Choroid plexus epithelial cell (primary cell): ENCODE measurements at regions not wholly inside any gene's neighbourhood (a gene's known extent, or its start where the extent isn't known, plus 50 kb on each side); places are given as distances from the start of the nearest gene placed in this dataset.

Experiments used
- DNase-seq: peaks from one replicate; pipeline ENCODE4 v3.0.0-alpha.2; 2010; ENCODE audit warnings: low read depth
- H3K4me3 ChIP-seq: 2 replicates; pipeline ENCODE4 v1.5.1; 2011; ENCODE audit warnings: low read depth, mild to moderate bottlenecking, control low read depth, low read length, moderate library complexity
- TF ChIP-seq, protein P1 (sequence below): conservative IDR thresholded peaks from 2 replicates; pipeline ENCODE4 v1.5.1; 2011; ENCODE audit warnings: low read depth, mild to moderate bottlenecking, control low read depth, inconsistent platforms, low read length, moderate library complexity

DNA sequence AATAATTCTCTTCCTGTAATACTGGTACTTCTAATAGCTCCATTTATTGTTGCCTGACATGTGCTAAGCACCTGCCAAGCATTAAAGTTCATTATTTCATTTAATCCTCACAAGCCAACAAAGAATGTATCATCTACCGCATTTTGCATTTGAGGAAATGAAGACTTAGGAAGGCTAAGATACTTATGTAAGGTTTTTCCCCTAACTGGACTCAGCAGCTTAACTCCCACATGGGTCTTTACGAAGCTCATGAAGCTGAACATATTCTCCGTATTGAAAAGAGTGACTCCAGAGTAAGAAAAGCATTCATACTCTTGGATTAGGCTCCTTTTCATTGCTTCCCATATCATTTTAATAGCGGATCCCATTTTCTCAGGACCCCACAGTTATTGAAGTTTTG lies 155.7 kb upstream of the TMEM72 start:
- TF ChIP-seq, protein P1, sequence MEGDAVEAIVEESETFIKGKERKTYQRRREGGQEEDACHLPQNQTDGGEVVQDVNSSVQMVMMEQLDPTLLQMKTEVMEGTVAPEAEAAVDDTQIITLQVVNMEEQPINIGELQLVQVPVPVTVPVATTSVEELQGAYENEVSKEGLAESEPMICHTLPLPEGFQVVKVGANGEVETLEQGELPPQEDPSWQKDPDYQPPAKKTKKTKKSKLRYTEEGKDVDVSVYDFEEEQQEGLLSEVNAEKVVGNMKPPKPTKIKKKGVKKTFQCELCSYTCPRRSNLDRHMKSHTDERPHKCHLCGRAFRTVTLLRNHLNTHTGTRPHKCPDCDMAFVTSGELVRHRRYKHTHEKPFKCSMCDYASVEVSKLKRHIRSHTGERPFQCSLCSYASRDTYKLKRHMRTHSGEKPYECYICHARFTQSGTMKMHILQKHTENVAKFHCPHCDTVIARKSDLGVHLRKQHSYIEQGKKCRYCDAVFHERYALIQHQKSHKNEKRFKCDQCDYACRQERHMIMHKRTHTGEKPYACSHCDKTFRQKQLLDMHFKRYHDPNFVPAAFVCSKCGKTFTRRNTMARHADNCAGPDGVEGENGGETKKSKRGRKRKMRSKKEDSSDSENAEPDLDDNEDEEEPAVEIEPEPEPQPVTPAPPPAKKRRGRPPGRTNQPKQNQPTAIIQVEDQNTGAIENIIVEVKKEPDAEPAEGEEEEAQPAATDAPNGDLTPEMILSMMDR = no peak
- DNase-seq = no peak

DNA sequence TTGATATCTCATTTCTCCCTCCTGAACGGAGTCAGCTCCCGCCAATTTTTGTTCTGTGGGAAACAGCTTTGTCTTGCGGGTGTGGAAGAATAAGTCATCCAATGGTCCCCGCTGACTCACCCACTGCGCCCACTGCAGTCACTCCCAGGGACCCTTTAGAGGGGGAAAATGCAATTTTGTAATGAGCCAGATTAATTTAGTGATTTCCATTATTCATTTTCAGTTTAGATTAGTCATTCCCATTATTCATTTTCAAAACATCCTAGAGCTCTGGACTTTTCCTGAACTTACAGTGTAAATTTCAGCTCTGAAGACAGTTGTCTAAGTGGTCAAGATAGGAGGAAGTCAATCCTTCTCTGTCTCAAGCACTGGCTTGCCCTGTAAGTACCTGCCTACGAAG lies 154.9 kb upstream of the TMEM72 start:
- TF ChIP-seq, protein P1 = no peak

More for the DNA sequence above, 155.7 kb upstream of the TMEM72 start:
- no peak overlapping the region for H3K4me3 ChIP-seq

DNA sequence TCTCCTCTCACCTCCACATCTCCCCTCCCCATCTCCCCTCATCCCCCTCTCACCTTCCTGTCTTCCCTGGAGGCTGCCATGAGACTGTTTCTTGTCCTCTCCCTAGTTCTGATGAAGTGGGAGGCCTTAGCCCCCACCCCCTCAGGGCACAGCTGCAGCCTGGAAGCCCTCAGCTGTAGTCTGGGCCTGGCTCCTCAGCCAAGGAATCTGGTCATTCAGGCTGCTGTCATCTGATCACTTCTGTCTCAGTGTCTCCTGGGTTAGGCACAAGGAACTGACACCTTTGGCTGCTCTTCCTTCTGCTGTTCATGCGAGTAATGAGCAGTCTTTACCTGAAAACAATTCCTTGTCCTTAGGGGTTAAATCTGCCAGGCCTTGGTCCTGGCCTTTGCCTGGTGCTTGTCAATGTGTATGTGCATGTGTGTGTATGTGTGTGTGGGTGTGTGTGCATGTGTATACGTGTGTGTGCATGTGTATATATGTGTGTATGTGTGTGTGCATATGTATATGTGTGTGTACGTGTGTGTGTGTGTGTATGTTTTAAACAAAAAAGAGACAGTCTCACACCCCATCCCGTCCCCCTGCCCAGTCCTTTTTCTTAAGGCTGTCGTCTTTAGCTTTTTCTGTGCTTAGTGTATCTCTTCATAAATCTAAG lies 153.5 kb upstream of the TMEM72 start:
- no peak for DNase-seq
- TF ChIP-seq, protein P1 = no peak
- H3K4me3 ChIP-seq = no peak overlapping the region

More for the DNA sequence above, 154.9 kb upstream of the TMEM72 start:
- DNase-seq = peak; percentile 39
- no peak overlapping the region for H3K4me3 ChIP-seq

DNA sequence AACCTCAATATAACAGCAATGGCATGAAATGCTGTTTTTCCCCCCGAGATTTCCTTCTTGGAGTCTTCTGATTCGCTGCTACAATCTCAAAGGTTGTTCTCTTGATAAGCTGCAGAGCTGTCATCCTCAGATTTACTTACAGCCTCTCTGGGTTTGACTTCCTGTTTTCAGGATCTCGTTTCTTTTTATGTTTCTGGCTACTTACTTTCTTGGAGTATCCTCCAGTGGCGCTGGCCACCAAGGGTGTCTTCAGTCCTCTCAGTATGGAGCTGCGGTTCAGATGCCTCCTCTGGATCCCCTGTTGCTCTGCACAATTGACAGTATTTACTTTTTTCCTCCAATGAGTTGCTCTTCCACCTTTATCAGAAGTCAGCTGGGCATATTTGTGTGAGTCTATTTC lies 152.0 kb upstream of the TMEM72 start:
- TF ChIP-seq, protein P1 = no peak
- DNase-seq = no peak

DNA sequence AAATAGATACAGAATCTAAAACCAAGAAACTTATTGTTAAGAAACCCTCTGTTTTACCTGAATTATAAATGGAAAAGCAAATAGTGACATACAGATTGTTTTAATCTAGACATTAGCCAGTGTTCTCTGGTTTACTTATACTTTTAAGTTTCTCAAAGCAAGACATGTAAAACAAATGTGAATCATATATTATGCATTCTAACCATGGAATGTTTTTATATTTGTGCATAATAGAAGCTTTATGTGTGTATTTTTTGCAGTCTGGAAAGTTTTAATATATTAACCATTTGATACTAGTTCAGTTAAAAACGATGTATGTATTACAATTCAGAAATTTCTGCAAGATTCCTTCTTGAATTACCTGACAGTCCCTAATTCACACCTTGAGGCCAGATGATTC lies 150.6 kb upstream of the TMEM72 start:
- TF ChIP-seq, protein P1 = no peak
- H3K4me3 ChIP-seq = no peak overlapping the region
- DNase-seq = no peak

More for the DNA sequence above, 152.0 kb upstream of the TMEM72 start:
- H3K4me3 ChIP-seq = no peak overlapping the region

DNA sequence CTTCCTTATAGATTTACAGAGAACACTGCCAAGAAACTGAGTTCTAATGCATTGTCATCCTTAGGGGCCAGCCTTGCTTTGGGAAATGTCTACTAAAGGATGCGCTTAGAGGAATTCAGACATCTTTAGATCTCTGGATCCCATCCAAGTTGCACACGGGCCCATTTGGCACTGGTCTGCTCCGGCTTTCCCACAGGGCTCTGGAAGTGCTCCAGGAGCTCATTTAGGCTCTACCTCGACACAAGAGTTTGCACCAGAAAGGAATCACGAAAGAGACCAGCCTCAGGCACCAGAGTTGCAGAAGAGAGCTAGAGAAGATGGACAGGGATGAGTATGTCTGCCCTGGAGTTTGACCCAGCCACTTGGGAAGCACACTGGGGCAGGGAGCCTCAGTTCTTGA lies 150.1 kb upstream of the TMEM72 start:
- H3K4me3 ChIP-seq = no peak overlapping the region
- TF ChIP-seq, protein P1 = no peak
- DNase-seq = no peak

DNA sequence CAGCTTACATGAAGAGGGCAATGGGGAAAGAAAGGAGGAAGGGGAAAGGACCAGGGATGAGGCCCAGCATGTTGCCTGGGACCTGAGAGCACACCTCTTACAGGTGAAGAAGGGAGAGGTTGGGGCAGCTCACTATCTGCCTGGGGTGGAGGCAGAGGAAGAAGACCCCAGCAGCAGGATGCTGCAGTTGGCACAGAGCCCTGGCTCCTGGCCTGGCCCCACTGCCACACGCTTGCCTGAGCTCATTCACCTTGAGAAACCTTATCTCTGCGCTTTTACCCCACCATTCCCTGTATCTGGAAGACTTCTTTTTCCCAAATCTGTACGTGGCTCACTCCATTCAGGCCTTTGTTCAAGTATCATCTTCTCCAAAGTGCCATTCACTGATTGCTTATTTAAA lies 147.8 kb upstream of the TMEM72 start:
- TF ChIP-seq, protein P1 = no peak
- DNase-seq = no peak
- H3K4me3 ChIP-seq = no peak overlapping the region
